MM.1S (cell line): ENCODE measurements at regions not wholly inside any gene's neighbourhood (a gene's known extent, or its start where the extent isn't known, plus 50 kb on each side); places are given as distances from the start of the nearest gene placed in this dataset.
"Not testable (repeated sequence)": the region's sequence is repeated elsewhere in the genome, so short reads cannot be mapped to it uniquely, and the experiment has no call there.

Experiments used
- DNase-seq: peaks from one replicate; pipeline ENCODE4 v3.0.0-alpha.2; 2015
- H2AFZ ChIP-seq: fragments of 300-600 bp; sonication (generic); 2 replicates; pipeline ENCODE4 v1.6.0; 2016; ENCODE audit warnings: antibody characterized with exemption, low read length
- H3F3A ChIP-seq: fragments of 300-600 bp; sonication (generic); 2 replicates; pipeline ENCODE4 v1.6.1; 2016; ENCODE audit warnings: mild to moderate bottlenecking, antibody characterized with exemption, low read length, moderate library complexity, mixed read lengths; ENCODE audit not compliant: insufficient read depth
- H3K27ac ChIP-seq: fragments of 300-600 bp; sonication (generic); 2 replicates; pipeline ENCODE4 v1.5.1; 2016; ENCODE audit warnings: mild to moderate bottlenecking, low read length
- H3K27me3 ChIP-seq: fragments of 300-600 bp; sonication (generic); replicated peaks from 2 replicates; pipeline ENCODE4 v1.6.0; 2016; ENCODE audit warnings: low read length; ENCODE audit not compliant: insufficient read depth
- H3K36me3 ChIP-seq: fragments of 300-600 bp; sonication (generic); replicated peaks from 2 replicates; pipeline ENCODE4 v1.6.1; 2016; ENCODE audit warnings: mild to moderate bottlenecking, low read length, mixed read lengths; ENCODE audit not compliant: insufficient read depth
- H3K4me1 ChIP-seq: fragments of 300-600 bp; sonication (generic); 2 replicates; pipeline ENCODE4 v1.6.1; 2016; ENCODE audit warnings: low read length, mixed read lengths
- H3K4me2 ChIP-seq: fragments of 300-600 bp; sonication (generic); 2 replicates; pipeline ENCODE4 v1.6.0; 2016; ENCODE audit warnings: low read depth, low read length
- H3K4me3 ChIP-seq: fragments of 300-600 bp; sonication (generic); 2 replicates; pipeline ENCODE4 v1.5.1; 2016; ENCODE audit warnings: low read length, mixed read lengths
- H3K79me2 ChIP-seq: fragments of 300-600 bp; sonication (generic); 2 replicates; pipeline ENCODE4 v1.6.1; 2016; ENCODE audit warnings: mixed run types, low read length, mixed read lengths
- H3K9ac ChIP-seq: fragments of 300-600 bp; sonication (generic); 2 replicates; pipeline ENCODE4 v1.6.1; 2016; ENCODE audit warnings: low read length, mixed read lengths
- H3K9me2 ChIP-seq: fragments of 300-600 bp; sonication (generic); replicated peaks from 2 replicates; pipeline ENCODE4 v1.6.1; 2016; ENCODE audit warnings: mild to moderate bottlenecking, low read length, mixed read lengths; ENCODE audit not compliant: insufficient read depth
- H3K9me3 ChIP-seq: fragments of 300-600 bp; sonication (generic); replicated peaks from 2 replicates; pipeline ENCODE4 v1.6.1; 2016; ENCODE audit warnings: mild to moderate bottlenecking, low read length, mixed read lengths; ENCODE audit not compliant: insufficient read depth
- H4K20me1 ChIP-seq: fragments of 300-600 bp; sonication (generic); 2 replicates; pipeline ENCODE4 v1.6.1; 2016; ENCODE audit warnings: mild to moderate bottlenecking, low read length, moderate library complexity, mixed read lengths; ENCODE audit not compliant: insufficient read depth

GRCh38 chr21:5013455-5014304 is 5507.7 kb upstream of the TPTE start:
- not testable (repeated sequence) for H4K20me1 ChIP-seq, H3K27me3 ChIP-seq, H3K9me3 ChIP-seq, H3K4me3 ChIP-seq, H3K4me2 ChIP-seq, H3K9ac ChIP-seq, H3K36me3 ChIP-seq, H2AFZ ChIP-seq, DNase-seq, H3K27ac ChIP-seq, H3K9me2 ChIP-seq, H3K79me2 ChIP-seq, H3K4me1 ChIP-seq, H3F3A ChIP-seq

GRCh38 chr21:5015187-5015586 is 5506.2 kb upstream of the TPTE start:
- DNase-seq, H3K36me3 ChIP-seq, H3K9ac ChIP-seq, H3K4me3 ChIP-seq, H2AFZ ChIP-seq, H3K4me1 ChIP-seq, H3K27me3 ChIP-seq, H3F3A ChIP-seq, H3K79me2 ChIP-seq, H3K4me2 ChIP-seq, H3K9me2 ChIP-seq, H3K9me3 ChIP-seq, H4K20me1 ChIP-seq, H3K27ac ChIP-seq: not testable (repeated sequence)

- not testable (repeated sequence) for H3K4me2 ChIP-seq, H2AFZ ChIP-seq, H3K9ac ChIP-seq, H3K4me1 ChIP-seq, H3K27ac ChIP-seq, H3F3A ChIP-seq, H3K27me3 ChIP-seq, H3K9me2 ChIP-seq, DNase-seq, H4K20me1 ChIP-seq, H3K79me2 ChIP-seq, H3K9me3 ChIP-seq, H3K36me3 ChIP-seq, H3K4me3 ChIP-seq
Observed at GRCh38 chr21:5019120-5019519, 5502.3 kb upstream of the TPTE start.

- not testable (repeated sequence) for H4K20me1 ChIP-seq, H3K4me2 ChIP-seq, H3K36me3 ChIP-seq, H3F3A ChIP-seq, H3K79me2 ChIP-seq, H3K27me3 ChIP-seq, H3K9ac ChIP-seq, H3K4me3 ChIP-seq, H3K9me3 ChIP-seq, H3K27ac ChIP-seq, H3K9me2 ChIP-seq, H3K4me1 ChIP-seq, DNase-seq, H2AFZ ChIP-seq
Observed at GRCh38 chr21:5021815-5022214, 5499.6 kb upstream of the TPTE start.

GRCh38 chr21:5022254-5022653 is 5499.1 kb upstream of the TPTE start:
- not testable (repeated sequence) for H3F3A ChIP-seq, H3K79me2 ChIP-seq, H3K36me3 ChIP-seq, H3K4me2 ChIP-seq, H3K4me1 ChIP-seq, H3K9me2 ChIP-seq, H4K20me1 ChIP-seq, H2AFZ ChIP-seq, H3K9ac ChIP-seq, DNase-seq, H3K27me3 ChIP-seq, H3K4me3 ChIP-seq, H3K27ac ChIP-seq, H3K9me3 ChIP-seq

- H3K9me3 ChIP-seq, H3K27me3 ChIP-seq, H3K27ac ChIP-seq, H3K79me2 ChIP-seq, H3K9me2 ChIP-seq, H3K4me1 ChIP-seq, H3K4me2 ChIP-seq, H2AFZ ChIP-seq, H3K36me3 ChIP-seq, H3K9ac ChIP-seq, H3F3A ChIP-seq, DNase-seq, H3K4me3 ChIP-seq, H4K20me1 ChIP-seq: not testable (repeated sequence)
Observed at GRCh38 chr21:5022748-5023147, 5498.6 kb upstream of the TPTE start.

GRCh38 chr21:5035147-5035546 is 5486.2 kb upstream of the TPTE start:
- H3K27me3 ChIP-seq, H3K9ac ChIP-seq, H3K4me1 ChIP-seq, H3K79me2 ChIP-seq, H3K36me3 ChIP-seq, DNase-seq, H3K4me2 ChIP-seq, H4K20me1 ChIP-seq, H3K9me2 ChIP-seq, H3F3A ChIP-seq, H2AFZ ChIP-seq, H3K4me3 ChIP-seq, H3K27ac ChIP-seq, H3K9me3 ChIP-seq: not testable (repeated sequence)

- H4K20me1 ChIP-seq, H3K4me2 ChIP-seq, H3K36me3 ChIP-seq, H3K9me3 ChIP-seq, H3K9me2 ChIP-seq, H3K27me3 ChIP-seq, DNase-seq, H3K4me1 ChIP-seq, H2AFZ ChIP-seq, H3K9ac ChIP-seq, H3F3A ChIP-seq, H3K79me2 ChIP-seq, H3K27ac ChIP-seq, H3K4me3 ChIP-seq: not testable (repeated sequence)
Observed at GRCh38 chr21:5035587-5035986, 5485.8 kb upstream of the TPTE start.
